Muscle layer of duodenum (tissue), 2 donors: ENCODE measurements at regions not wholly inside any gene's neighbourhood (a gene's known extent, or its start where the extent isn't known, plus 50 kb on each side); places are given as distances from the start of the nearest gene placed in this dataset.

Source experiments
- H3K27ac ChIP-seq: one replicate; pipeline ENCODE4 v1.7.0; 2013; ENCODE audit warnings: mild to moderate bottlenecking, low read length
- H3K27me3 ChIP-seq: one replicate; pipeline ENCODE4 v1.7.0; 2013; ENCODE audit warnings: low read depth, mild to moderate bottlenecking, control low read depth, low read length
- H3K36me3 ChIP-seq, 2 donors: one replicate each; pipeline ENCODE4 v1.7.0; 2013; ENCODE audit warnings: low read length in 2 of 2, control low read depth in 1 of 2, mild to moderate bottlenecking in 1 of 2; ENCODE audit not compliant: insufficient read depth in 2 of 2, control insufficient read depth in 1 of 2
- H3K4me1 ChIP-seq, 2 donors: one replicate each; pipeline ENCODE4 v1.7.0; 2013; ENCODE audit warnings: low read length in 2 of 2, mild to moderate bottlenecking in 2 of 2, control low read depth in 1 of 2, moderate library complexity in 1 of 2; ENCODE audit not compliant: insufficient read depth in 2 of 2, control insufficient read depth in 1 of 2
- H3K4me3 ChIP-seq, 2 donors: one replicate each; pipeline ENCODE4 v1.7.0; 2013; ENCODE audit warnings: low read length in 2 of 2, low read depth in 1 of 2, mild to moderate bottlenecking in 1 of 2
- H3K9me3 ChIP-seq, 2 donors: one replicate each; pipeline ENCODE4 v1.7.0; 2013; ENCODE audit warnings: low read length in 2 of 2, control low read depth in 1 of 2, mild to moderate bottlenecking in 1 of 2; ENCODE audit not compliant: control insufficient read depth in 1 of 2
- donor health status: healthy.

- H3K27me3 ChIP-seq, result no peaks in the 10 kb centered on the region
- H3K27ac ChIP-seq, result no peak overlapping the region
- H3K9me3 ChIP-seq, result no peaks in the 10 kb centered on the region
- H3K4me3 ChIP-seq, result no peak overlapping the region
- H3K36me3 ChIP-seq, result no peaks in the 10 kb centered on the region
- no peaks in the 10 kb centered on the region for H3K4me1 ChIP-seq
Measured at GRCh38 chr2:181752301-181752700, 72.0 kb upstream of the NEUROD1 start.

DNA sequence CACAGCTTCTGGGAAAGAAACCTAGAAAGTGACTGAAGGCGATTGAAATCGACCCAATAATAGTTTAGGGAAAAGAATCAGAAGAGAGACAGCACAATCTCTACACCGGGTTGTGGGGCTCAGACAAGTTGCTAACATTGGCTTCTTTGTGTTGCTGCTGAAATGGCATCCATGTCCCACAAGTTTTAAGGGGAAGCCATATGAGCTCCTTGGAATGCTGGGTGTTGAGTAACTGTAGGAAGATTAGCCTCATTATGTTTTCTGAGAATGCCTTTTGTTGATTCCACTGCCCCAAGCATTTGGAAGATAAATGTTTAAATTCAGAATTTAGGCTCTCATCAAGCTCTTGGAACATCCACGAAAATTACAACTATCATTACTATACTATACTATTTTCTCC is 73.4 kb upstream of the NEUROD1 start:
- no peaks in the 10 kb centered on the region for H3K9me3 ChIP-seq
- no peak overlapping the region for H3K27ac ChIP-seq
- H3K27me3 ChIP-seq, result no peaks in the 10 kb centered on the region
- H3K4me3 ChIP-seq, result no peak overlapping the region
- H3K4me1 ChIP-seq, result no peaks in the 10 kb centered on the region
- no peaks in the 10 kb centered on the region for H3K36me3 ChIP-seq

GRCh38 chr2:181754105-181754504 is 73.8 kb upstream of the NEUROD1 start:
- Histone ChIP-seq H3K27me3 (no peaks in the 10 kb centered on the region), H3K27ac (no peak overlapping the region), H3K4me1 (no peaks in the 10 kb centered on the region), H3K36me3 (no peaks in the 10 kb centered on the region), H3K9me3 (no peaks in the 10 kb centered on the region), H3K4me3 (no peak overlapping the region)

GRCh38 chr2:181755181-181755580 is 74.9 kb upstream of the NEUROD1 start:
- Histone ChIP-seq H3K9me3 (no peaks in the 10 kb centered on the region), H3K36me3 (no peaks in the 10 kb centered on the region), H3K4me1 (no peaks in the 10 kb centered on the region), H3K27me3 (no peaks in the 10 kb centered on the region), H3K4me3 (no peak overlapping the region), H3K27ac (no peak overlapping the region)

DNA sequence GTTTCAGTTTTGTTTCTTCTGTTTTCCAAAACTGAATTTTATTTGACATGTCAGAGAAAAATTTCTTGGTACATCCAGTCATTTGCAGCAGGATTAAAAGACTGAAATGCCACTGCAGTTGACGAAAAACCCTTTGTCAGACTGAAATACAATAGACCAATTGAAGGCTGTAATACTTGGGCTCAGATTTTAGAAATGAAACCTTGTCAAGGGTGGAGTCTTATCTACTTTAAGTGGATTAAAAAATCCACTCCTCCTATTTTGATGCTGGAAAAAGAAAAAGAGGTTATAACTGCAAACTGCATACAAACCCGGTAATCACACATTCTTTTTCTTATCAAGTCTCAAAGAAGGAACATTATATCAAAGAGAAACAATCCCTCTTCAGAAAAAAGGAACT is 80.2 kb upstream of the NEUROD1 start:
- Histone ChIP-seq H3K9me3 (no peaks in the 10 kb centered on the region), H3K4me3 (no peak overlapping the region), H3K36me3 (no peaks in the 10 kb centered on the region), H3K27ac (no peak overlapping the region), H3K4me1 (no peaks in the 10 kb centered on the region), H3K27me3 (no peaks in the 10 kb centered on the region)

- H3K4me1 ChIP-seq, result no peaks in the 10 kb centered on the region
- no peak overlapping the region for H3K4me3 ChIP-seq
- no peaks in the 10 kb centered on the region for H3K27me3 ChIP-seq
- no peak overlapping the region for H3K27ac ChIP-seq
- H3K9me3 ChIP-seq, result no peaks in the 10 kb centered on the region
- no peaks in the 10 kb centered on the region for H3K36me3 ChIP-seq
Measured at GRCh38 chr2:181761175-181761574, 80.9 kb upstream of the NEUROD1 start.

- Histone ChIP-seq H3K4me1 (no peaks in the 10 kb centered on the region), H3K9me3 (no peaks in the 10 kb centered on the region), H3K27ac (no peak overlapping the region), H3K27me3 (no peaks in the 10 kb centered on the region), H3K36me3 (no peaks in the 10 kb centered on the region), H3K4me3 (no peak overlapping the region)
Measured at GRCh38 chr2:181762000-181762399, 81.7 kb upstream of the NEUROD1 start.

- H3K9me3 ChIP-seq, result no peaks in the 10 kb centered on the region
- no peaks in the 10 kb centered on the region for H3K27me3 ChIP-seq
- H3K4me3 ChIP-seq, result no peak overlapping the region
- no peaks in the 10 kb centered on the region for H3K36me3 ChIP-seq
- H3K27ac ChIP-seq, result no peak overlapping the region
- no peaks in the 10 kb centered on the region for H3K4me1 ChIP-seq
Measured at GRCh38 chr2:181762848-181763247, 82.5 kb upstream of the NEUROD1 start.

DNA sequence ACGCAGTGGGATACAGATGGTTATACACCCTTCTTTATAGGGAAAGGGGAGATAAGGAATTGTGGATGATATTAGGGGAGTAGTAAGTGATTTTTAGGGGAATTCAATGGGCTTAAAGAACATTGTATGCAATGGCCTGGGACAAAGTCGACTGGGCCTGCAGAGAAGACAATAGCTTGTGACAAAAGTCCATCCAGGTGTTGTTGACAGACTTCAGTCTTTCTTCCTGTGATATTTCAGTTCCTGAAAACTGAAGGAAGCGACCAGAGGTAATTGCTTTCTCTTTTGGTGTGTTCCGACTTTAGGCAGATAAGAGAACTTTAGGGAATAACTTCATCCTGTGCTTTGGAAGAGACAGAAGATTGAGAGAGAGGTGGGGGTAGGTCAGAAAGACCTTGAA is 83.1 kb upstream of the NEUROD1 start:
- H3K27me3 ChIP-seq, result no peaks in the 10 kb centered on the region
- no peak overlapping the region for H3K27ac ChIP-seq
- H3K36me3 ChIP-seq, result no peaks in the 10 kb centered on the region
- no peaks in the 10 kb centered on the region for H3K9me3 ChIP-seq
- H3K4me1 ChIP-seq, result no peaks in the 10 kb centered on the region
- no peak overlapping the region for H3K4me3 ChIP-seq

- Histone ChIP-seq H3K9me3 (no peaks in the 10 kb centered on the region), H3K27me3 (no peaks in the 10 kb centered on the region), H3K36me3 (no peaks in the 10 kb centered on the region), H3K4me3 (no peak overlapping the region), H3K27ac (no peak overlapping the region), H3K4me1 (no peaks in the 10 kb centered on the region)
Measured at GRCh38 chr2:181764095-181764963, 84.0 kb upstream of the NEUROD1 start.

DNA sequence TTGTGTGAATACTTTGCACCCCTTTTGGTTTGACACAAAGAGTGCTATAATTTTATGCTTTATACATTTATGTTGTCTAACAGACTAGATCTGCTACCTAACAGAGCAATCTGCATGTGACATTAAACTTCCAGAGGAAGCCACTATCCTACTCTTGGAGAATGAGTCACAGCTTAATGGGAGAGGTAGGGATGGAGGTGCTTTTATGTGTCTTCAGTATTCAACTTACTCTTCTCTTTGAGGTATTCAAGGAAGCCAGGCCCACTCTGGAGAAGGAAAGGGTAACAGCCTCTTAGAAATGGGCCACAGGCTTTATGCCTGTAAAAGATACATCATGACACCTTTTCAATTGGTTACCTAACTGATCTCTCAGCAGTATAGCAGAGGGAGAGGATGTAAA is 85.8 kb upstream of the NEUROD1 start:
- Histone ChIP-seq H3K4me1 (no peaks in the 10 kb centered on the region), H3K36me3 (no peaks in the 10 kb centered on the region), H3K9me3 (no peaks in the 10 kb centered on the region), H3K27ac (no peak overlapping the region), H3K4me3 (no peak overlapping the region), H3K27me3 (no peaks in the 10 kb centered on the region)

DNA sequence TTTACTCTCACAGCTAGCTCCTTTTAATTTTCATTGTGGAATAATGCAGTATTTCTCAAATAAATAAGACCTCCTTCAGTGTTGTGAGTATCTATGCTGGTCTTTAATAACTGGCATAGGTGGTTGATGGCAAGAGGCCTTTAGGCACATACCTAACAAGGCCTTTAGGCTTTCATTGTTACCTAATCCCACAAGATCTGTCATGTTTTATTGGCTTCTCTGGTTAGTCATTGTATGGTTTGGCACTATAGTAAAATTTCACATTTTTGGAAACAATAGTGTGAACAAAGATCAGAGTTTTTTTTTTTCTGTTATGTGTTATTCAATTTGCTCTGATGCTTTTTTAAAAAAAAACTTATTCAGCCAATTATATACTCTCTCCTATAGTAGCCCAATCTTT is 89.8 kb upstream of the NEUROD1 start:
- Histone ChIP-seq H3K27me3 (no peaks in the 10 kb centered on the region), H3K27ac (no peak overlapping the region), H3K9me3 (no peaks in the 10 kb centered on the region), H3K36me3 (no peaks in the 10 kb centered on the region), H3K4me3 (no peak overlapping the region), H3K4me1 (no peaks in the 10 kb centered on the region)
